Omental fat pad (tissue), 3 donors: ENCODE measurements at regions not wholly inside any gene's neighbourhood (a gene's known extent, or its start where the extent isn't known, plus 50 kb on each side); places are given as distances from the start of the nearest gene placed in this dataset.

Experiments
- ATAC-seq: fragments of 150-250 bp; one replicate; pipeline ENCODE4 v1.9.1; 2016; ENCODE audit warnings: mild to moderate bottlenecking, moderate library complexity; ENCODE audit not compliant: low FRiP score
- DNase-seq: peaks from one replicate; pipeline ENCODE4 v3.0.0-alpha.2; 2019; ENCODE audit warnings: low spot score
- TF ChIP-seq, protein P1 (sequence below), 3 donors: fragments of 450-650 bp; IDR thresholded peaks; one replicate each; pipeline ENCODE4 v1.5.1; 2016 to 2017; ENCODE audit warnings: antibody characterized with exemption in 3 of 3, mild to moderate bottlenecking in 3 of 3, moderate library complexity in 2 of 3

DNA sequence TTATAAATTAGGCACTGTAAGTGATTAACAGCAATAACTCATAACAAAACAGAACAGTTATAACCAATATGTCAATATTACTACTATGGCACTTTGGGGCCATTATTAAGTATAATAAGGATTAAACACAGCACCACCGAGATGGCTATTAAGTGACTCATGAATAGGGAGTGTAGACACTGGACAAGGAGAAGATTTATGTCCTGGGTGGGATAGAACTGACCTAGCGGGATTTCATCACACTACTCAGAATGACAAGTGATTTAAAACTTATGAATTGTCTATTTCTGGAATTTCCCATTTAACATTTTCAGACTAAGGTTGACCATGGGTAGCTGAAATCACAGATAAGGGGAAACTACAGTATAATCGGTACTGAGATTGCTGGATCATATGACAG lies 79.0 kb upstream of the SLC7A1 start:
- ATAC-seq = no peak
- DNase-seq = no peak
- TF ChIP-seq, protein P1, sequence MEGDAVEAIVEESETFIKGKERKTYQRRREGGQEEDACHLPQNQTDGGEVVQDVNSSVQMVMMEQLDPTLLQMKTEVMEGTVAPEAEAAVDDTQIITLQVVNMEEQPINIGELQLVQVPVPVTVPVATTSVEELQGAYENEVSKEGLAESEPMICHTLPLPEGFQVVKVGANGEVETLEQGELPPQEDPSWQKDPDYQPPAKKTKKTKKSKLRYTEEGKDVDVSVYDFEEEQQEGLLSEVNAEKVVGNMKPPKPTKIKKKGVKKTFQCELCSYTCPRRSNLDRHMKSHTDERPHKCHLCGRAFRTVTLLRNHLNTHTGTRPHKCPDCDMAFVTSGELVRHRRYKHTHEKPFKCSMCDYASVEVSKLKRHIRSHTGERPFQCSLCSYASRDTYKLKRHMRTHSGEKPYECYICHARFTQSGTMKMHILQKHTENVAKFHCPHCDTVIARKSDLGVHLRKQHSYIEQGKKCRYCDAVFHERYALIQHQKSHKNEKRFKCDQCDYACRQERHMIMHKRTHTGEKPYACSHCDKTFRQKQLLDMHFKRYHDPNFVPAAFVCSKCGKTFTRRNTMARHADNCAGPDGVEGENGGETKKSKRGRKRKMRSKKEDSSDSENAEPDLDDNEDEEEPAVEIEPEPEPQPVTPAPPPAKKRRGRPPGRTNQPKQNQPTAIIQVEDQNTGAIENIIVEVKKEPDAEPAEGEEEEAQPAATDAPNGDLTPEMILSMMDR (IDR thresholded peaks at IDR 0.05) = no peak

DNA sequence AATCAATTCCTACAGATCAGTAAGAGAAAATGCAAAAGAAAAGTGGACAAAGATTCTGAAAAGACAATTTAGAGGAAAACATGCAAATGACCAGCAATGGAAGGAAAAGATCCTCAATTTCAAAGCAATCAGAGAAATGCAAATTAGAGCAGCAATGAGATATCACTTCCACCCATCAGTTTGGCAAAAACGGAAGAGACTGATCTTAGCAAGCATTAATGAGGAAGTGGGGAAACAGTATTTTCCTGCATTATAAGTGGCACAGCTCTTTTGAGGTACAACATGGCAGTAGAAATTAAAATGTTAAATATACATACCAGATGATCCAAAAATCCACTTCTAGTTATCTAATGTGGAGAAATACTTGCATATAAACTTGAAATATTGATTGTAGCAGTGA lies 69.1 kb upstream of the SLC7A1 start:
- TF ChIP-seq, protein P1 (IDR thresholded peaks at IDR 0.05) = no peak
- DNase-seq (no peak), ATAC-seq (no peak)

DNA sequence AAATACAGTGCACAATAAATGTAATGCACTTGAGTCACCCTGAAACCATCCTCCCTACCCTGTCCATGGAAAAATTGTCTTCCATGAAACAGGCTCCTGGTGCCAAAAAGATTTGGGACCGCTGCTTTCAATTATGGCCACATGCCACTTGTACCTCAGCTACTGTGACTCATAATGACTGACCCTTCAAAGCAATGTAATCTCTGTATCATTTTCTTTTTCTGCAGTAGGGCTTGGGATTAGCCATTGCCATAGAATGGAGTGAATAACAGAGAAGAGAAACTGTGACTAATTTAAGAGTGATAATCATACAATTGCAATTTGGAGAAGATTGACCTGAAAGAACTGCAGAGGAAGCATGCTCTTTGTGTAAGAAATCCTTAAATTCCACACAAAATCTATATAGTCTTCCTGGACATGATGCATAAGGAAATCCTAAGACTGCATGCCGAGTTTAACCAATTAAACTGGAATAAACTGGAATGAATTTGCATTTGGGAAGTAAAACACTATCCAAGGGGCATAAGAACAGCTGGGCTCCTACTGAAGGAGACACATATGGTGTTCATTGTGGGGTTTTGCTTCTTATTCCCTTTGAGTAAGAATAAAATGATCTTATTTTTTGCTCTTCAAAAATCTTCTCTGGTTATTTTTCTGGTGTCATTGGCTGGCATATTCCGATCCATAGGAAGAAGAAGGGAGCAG lies 59.5 kb upstream of the SLC7A1 start:
- TF ChIP-seq, protein P1 (IDR thresholded peaks at IDR 0.05) = no peak
- DNase-seq (no peak), ATAC-seq (no peak)

DNA sequence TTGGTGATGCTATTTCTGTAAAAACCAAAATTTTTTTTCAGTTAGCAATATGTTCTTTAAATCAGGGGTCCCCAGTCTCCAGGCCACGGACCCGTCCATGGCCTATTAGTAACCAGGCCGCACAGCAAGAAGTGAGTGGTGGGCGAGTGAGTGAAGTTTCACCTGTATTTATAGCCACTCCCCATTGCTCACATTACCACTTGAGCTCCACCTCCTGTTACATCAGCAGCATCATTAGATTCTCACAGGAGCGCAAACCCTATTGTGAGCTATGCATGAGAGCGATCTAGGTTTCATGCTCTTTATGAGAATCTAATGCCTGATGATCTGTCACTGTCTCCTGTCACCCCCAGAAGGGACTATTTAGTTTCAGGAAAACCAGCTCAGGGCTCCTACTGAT lies 58.9 kb upstream of the SLC7A1 start:
- ATAC-seq (no peak), DNase-seq (no peak)
- TF ChIP-seq, protein P1 (IDR thresholded peaks at IDR 0.05) = no peak

DNA sequence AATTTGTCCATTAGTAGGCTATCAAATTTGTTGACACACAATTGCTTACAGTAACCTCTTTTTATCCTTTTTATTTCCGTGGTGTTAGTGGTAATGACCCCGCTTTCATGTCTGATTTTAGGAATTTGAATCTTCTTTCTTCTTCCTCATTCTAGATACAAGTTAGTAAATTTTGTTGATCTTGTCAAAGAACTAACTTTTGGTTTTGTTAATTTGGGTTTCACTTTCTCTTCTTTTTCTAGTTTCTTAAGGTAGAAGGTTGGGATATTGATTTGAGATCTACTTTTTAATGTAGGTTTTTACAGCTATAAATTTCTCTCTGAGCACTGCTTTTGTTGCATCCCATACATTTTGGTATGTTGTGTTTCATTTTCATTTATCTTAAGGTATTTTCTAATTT lies 53.3 kb upstream of the SLC7A1 start:
- ATAC-seq = no peak
- no peak for DNase-seq
- TF ChIP-seq, protein P1 (IDR thresholded peaks at IDR 0.05) = no peak
